Neural cell (in vitro differentiated cells): ENCODE measurements at regions not wholly inside any gene's neighbourhood (a gene's known extent, or its start where the extent isn't known, plus 50 kb on each side); places are given as distances from the start of the nearest gene placed in this dataset.

Experiments used
- H2AFZ ChIP-seq: fragments of 200-600, 300-800 bp; sonication (generic), shearing (Covaris generic); 2 replicates; pipeline ENCODE4 v1.6.0; 2014; ENCODE audit warnings: low read depth, mild to moderate bottlenecking, antibody characterized with exemption, low read length, moderate library complexity
- H3F3A ChIP-seq: fragments of 200-600 bp; shearing (Covaris generic); 2 replicates; pipeline ENCODE4 v1.6.1; 2016; ENCODE audit warnings: mild to moderate bottlenecking, moderate library complexity, mixed read lengths, antibody characterized with exemption, low read length; ENCODE audit not compliant: insufficient read depth, poor library complexity, severe bottlenecking
- H3K27ac ChIP-seq: fragments of 200-600, 300-800 bp; sonication (generic), shearing (Covaris generic); 2 replicates; pipeline ENCODE4 v1.5.1; 2014; ENCODE audit warnings: mild to moderate bottlenecking, low read length, moderate library complexity
- H3K27me3 ChIP-seq: fragments of 300-800, 200-600 bp; sonication (generic), shearing (Covaris generic); 2 replicates; pipeline ENCODE4 v1.6.0; 2014; ENCODE audit warnings: mild to moderate bottlenecking, low read depth, low read length, moderate library complexity; ENCODE audit not compliant: insufficient read depth
- H3K36me3 ChIP-seq: fragments of 300-800, 200-600 bp; sonication (generic), shearing (Covaris generic); 2 replicates; pipeline ENCODE4 v1.5.1; 2014; ENCODE audit warnings: mild to moderate bottlenecking, antibody characterized with exemption, low read length, moderate library complexity; ENCODE audit not compliant: insufficient read depth
- H3K4me2 ChIP-seq: fragments of 300-800, 200-600 bp; sonication (generic), shearing (Covaris generic); 2 replicates; pipeline ENCODE4 v1.6.0; 2014; ENCODE audit warnings: mild to moderate bottlenecking, low read length
- H3K4me3 ChIP-seq: fragments of 300-800, 200-600 bp; sonication (generic), shearing (Covaris generic); 2 replicates; pipeline ENCODE4 v1.5.1; 2014; ENCODE audit warnings: mild to moderate bottlenecking, low read length, moderate library complexity
- H3K79me2 ChIP-seq: fragments of 200-600 bp; shearing (Covaris generic); replicated peaks from 2 replicates; pipeline ENCODE4 v1.6.0; 2014; ENCODE audit warnings: mild to moderate bottlenecking, low read length, moderate library complexity; ENCODE audit not compliant: insufficient read depth
- H3K9ac ChIP-seq: fragments of 300-800, 200-600 bp; sonication (generic), shearing (Covaris generic); 2 replicates; pipeline ENCODE4 v1.6.1; 2016; ENCODE audit warnings: mild to moderate bottlenecking, low read length, mixed read lengths
- H3K9me2 ChIP-seq: fragments of 200-600 bp; shearing (Covaris generic); 2 replicates; pipeline ENCODE4 v1.6.1; 2016; ENCODE audit warnings: mild to moderate bottlenecking, low read length, mixed read lengths; ENCODE audit not compliant: insufficient read depth
- H3K9me3 ChIP-seq: fragments of 200-600, 300-800 bp; sonication (generic), shearing (Covaris generic); 2 replicates; pipeline ENCODE4 v1.6.1; 2016; ENCODE audit warnings: mild to moderate bottlenecking, mixed run types, low read length, moderate library complexity, mixed read lengths
- H4K20me1 ChIP-seq: fragments of 200-600 bp; shearing (Covaris generic); 2 replicates; pipeline ENCODE4 v1.6.1; 2016; ENCODE audit warnings: mild to moderate bottlenecking, mixed run types; ENCODE audit not compliant: insufficient read depth
- EP300 ChIP-seq: fragments of 450-650 bp; conservative IDR thresholded peaks from 2 replicates; pipeline ENCODE4 v1.6.1; 2014; ENCODE audit warnings: antibody characterized with exemption, mild to moderate bottlenecking, moderate library complexity; ENCODE audit not compliant: poor library complexity, severe bottlenecking
- EZH2 ChIP-seq: fragments of 200-600, 300-800 bp; shearing (Covaris generic), sonication (generic); IDR thresholded peaks from 2 replicates; pipeline ENCODE4 v1.6.1; 2014; ENCODE audit warnings: antibody characterized with exemption, low read length, borderline replicate concordance, mild to moderate bottlenecking; ENCODE audit not compliant: insufficient read depth, poor library complexity, severe bottlenecking
- MXI1 ChIP-seq: fragments of 450-650 bp; conservative IDR thresholded peaks from 2 replicates; pipeline ENCODE4 v1.6.1; 2014; ENCODE audit warnings: antibody characterized with exemption, mild to moderate bottlenecking; ENCODE audit not compliant: poor library complexity, severe bottlenecking
- POLR2AphosphoS5 ChIP-seq: IDR thresholded peaks from 2 replicates; pipeline ENCODE4 v1.6.1; 2012
- RAD21 ChIP-seq: fragments of 450-650 bp; conservative IDR thresholded peaks from 2 replicates; pipeline ENCODE4 v1.6.1; 2014; ENCODE audit warnings: antibody characterized with exemption, mild to moderate bottlenecking, moderate library complexity
- SMC3 ChIP-seq: fragments of 450-650 bp; conservative IDR thresholded peaks from 2 replicates; pipeline ENCODE4 v1.6.1; 2014; ENCODE audit warnings: antibody characterized with exemption, mild to moderate bottlenecking, moderate library complexity; ENCODE audit not compliant: poor library complexity
- TAF1 ChIP-seq: IDR thresholded peaks from 2 replicates; pipeline ENCODE4 v1.6.1; 2012; ENCODE audit warnings: low read depth
- TF ChIP-seq, protein P1 (sequence below): IDR thresholded peaks from 2 replicates; pipeline ENCODE4 v1.6.1; 2012; ENCODE audit warnings: borderline replicate concordance
- TF ChIP-seq, protein P2 (sequence below): fragments of 450-650 bp; IDR thresholded peaks from 2 replicates; pipeline ENCODE4 v1.5.1; 2014; ENCODE audit warnings: antibody characterized with exemption, mild to moderate bottlenecking, moderate library complexity; ENCODE audit not compliant: poor library complexity, severe bottlenecking

- Histone ChIP-seq H3K9me3 (no peaks in the 10 kb centered on the region), H3K4me3 (no peak overlapping the region), H3K9me2 (no peaks in the 10 kb centered on the region), H3K9ac (no peak overlapping the region), H3K27me3 (no peaks in the 10 kb centered on the region), H3K36me3 (no peaks in the 10 kb centered on the region), H4K20me1 (no peaks in the 10 kb centered on the region), H2AFZ (no peak overlapping the region), H3F3A (no peaks in the 10 kb centered on the region), H3K4me2 (no peak overlapping the region), H3K27ac (no peak overlapping the region), H3K79me2 (no peaks in the 10 kb centered on the region)
- TF ChIP-seq, protein P1, sequence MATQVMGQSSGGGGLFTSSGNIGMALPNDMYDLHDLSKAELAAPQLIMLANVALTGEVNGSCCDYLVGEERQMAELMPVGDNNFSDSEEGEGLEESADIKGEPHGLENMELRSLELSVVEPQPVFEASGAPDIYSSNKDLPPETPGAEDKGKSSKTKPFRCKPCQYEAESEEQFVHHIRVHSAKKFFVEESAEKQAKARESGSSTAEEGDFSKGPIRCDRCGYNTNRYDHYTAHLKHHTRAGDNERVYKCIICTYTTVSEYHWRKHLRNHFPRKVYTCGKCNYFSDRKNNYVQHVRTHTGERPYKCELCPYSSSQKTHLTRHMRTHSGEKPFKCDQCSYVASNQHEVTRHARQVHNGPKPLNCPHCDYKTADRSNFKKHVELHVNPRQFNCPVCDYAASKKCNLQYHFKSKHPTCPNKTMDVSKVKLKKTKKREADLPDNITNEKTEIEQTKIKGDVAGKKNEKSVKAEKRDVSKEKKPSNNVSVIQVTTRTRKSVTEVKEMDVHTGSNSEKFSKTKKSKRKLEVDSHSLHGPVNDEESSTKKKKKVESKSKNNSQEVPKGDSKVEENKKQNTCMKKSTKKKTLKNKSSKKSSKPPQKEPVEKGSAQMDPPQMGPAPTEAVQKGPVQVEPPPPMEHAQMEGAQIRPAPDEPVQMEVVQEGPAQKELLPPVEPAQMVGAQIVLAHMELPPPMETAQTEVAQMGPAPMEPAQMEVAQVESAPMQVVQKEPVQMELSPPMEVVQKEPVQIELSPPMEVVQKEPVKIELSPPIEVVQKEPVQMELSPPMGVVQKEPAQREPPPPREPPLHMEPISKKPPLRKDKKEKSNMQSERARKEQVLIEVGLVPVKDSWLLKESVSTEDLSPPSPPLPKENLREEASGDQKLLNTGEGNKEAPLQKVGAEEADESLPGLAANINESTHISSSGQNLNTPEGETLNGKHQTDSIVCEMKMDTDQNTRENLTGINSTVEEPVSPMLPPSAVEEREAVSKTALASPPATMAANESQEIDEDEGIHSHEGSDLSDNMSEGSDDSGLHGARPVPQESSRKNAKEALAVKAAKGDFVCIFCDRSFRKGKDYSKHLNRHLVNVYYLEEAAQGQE: no peak
- TF ChIP-seq, protein P2, sequence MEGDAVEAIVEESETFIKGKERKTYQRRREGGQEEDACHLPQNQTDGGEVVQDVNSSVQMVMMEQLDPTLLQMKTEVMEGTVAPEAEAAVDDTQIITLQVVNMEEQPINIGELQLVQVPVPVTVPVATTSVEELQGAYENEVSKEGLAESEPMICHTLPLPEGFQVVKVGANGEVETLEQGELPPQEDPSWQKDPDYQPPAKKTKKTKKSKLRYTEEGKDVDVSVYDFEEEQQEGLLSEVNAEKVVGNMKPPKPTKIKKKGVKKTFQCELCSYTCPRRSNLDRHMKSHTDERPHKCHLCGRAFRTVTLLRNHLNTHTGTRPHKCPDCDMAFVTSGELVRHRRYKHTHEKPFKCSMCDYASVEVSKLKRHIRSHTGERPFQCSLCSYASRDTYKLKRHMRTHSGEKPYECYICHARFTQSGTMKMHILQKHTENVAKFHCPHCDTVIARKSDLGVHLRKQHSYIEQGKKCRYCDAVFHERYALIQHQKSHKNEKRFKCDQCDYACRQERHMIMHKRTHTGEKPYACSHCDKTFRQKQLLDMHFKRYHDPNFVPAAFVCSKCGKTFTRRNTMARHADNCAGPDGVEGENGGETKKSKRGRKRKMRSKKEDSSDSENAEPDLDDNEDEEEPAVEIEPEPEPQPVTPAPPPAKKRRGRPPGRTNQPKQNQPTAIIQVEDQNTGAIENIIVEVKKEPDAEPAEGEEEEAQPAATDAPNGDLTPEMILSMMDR: no peak
- TF ChIP-seq MXI1: no peak
Observed at GRCh38 chr13:44844786-44845185, 144.5 kb downstream of the NUFIP1 start.

DNA sequence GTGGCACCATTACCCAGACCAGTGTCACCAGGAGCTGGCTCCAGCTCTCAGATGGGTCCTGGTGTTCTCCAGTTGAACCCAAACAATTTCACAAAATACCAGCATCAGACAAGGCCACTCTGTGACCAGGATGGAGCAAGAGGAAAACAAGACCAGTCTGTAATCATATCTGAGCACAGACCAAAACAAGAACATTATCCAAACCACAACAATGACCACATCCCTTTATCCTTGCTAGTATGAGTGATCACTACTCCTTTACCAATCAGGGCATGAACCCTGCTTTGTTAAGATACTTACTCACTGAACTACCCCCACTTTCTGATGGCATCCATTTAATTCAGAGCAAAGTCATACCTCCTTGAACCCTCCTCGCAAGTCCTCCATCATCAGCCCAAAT lies 145.9 kb downstream of the NUFIP1 start:
- Histone ChIP-seq H3K27me3 (no peaks in the 10 kb centered on the region), H3K4me2 (no peak overlapping the region), H3K27ac (no peak overlapping the region), H3K4me3 (no peak overlapping the region), H3K9me2 (no peaks in the 10 kb centered on the region), H3F3A (no peaks in the 10 kb centered on the region), H3K9me3 (no peaks in the 10 kb centered on the region), H3K79me2 (no peaks in the 10 kb centered on the region), H2AFZ (no peak overlapping the region), H3K9ac (no peak overlapping the region), H3K36me3 (no peaks in the 10 kb centered on the region), H4K20me1 (no peaks in the 10 kb centered on the region)
- TF ChIP-seq, protein P1: no peak
- TF ChIP-seq RAD21 (no peak), POLR2AphosphoS5 (no peak), MXI1 (no peak), EP300 (no peak), TAF1 (no peak), SMC3 (no peak), EZH2 (no peak)
- TF ChIP-seq, protein P2: no peak
